ENCODE measurements at regions not wholly inside any gene's neighbourhood (a gene's known extent, or its start where the extent isn't known, plus 50 kb on each side); places are given as distances from the start of the nearest gene placed in this dataset.

DNA sequence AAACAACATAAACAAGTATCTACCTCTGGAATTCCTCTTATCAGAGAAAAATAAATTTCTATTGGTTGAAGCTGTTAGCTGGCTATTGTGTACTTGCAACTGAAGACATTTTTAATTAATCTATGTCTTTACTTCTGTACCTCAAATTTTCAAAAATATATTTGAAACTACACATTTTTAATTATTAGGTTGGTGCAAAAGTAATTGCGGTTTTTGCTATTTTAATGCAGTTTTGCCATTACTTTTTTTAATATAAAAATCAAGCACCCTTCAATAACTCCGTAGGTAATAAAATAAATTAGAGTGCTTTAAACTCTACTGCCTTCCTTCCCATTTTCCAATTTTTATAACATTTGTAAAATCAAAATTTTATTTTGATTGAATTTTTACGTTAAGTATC, 262.1 kb upstream of the DUSP10 start:
- Histone ChIP-seq H3K36me3 (replicated peaks in 1 of 2; ENCODE audit: control insufficient read depth in 1 of 2, insufficient read depth in 2 of 2, low read length in 1 of 2) (no peaks in the 10 kb centered on the region), H2AFZ (ENCODE audit: low read depth) (no peak overlapping the region), H3K4me2 (no peak overlapping the region), H3K9me2 (no peaks in the 10 kb centered on the region), H3F3A (replicated peaks; ENCODE audit: insufficient read depth) (no peaks in the 10 kb centered on the region), H3K27ac (ENCODE audit: low read depth in 2 of 2, low read length in 1 of 2) (no peak overlapping the region), H3K4me3 (ENCODE audit: low read depth in 2 of 2, low read length in 1 of 2) (no peak overlapping the region), H3K4me1 (ENCODE audit: control insufficient read depth in 1 of 2, insufficient read depth in 2 of 2, low read depth in 1 of 2, low read length in 1 of 2) (no peaks in the 10 kb centered on the region; a peak in 1 of 4 replicates), H3K79me2 (ENCODE audit: insufficient read depth) (no peaks in the 10 kb centered on the region), H3K27me3 (ENCODE audit: insufficient read depth) (no peaks in the 10 kb centered on the region), H4K20me1 (ENCODE audit: insufficient read depth) (no peaks in the 10 kb centered on the region), H3K9ac (no peak overlapping the region), H3K9me3 (no peaks in the 10 kb centered on the region)
- CTCF ChIA-PET: no interaction called here
- POLR2A ChIA-PET: no interaction called here
- whole genome bisulfite sequencing (ENCODE audit: low lambda C conversion rate): 75% methylated on average over 3 of the region's 3 CpGs
- no peak for DNase-seq
- TF ChIP-seq FOXM1 (IDR thresholded peaks at IDR 0.05; ENCODE audit: low read depth): no peak
- no peak for TF ChIP-seq MXI1 (IDR thresholded peaks at IDR 0.05; ENCODE audit: low read depth, low read length)
- TF ChIP-seq, protein P1, sequence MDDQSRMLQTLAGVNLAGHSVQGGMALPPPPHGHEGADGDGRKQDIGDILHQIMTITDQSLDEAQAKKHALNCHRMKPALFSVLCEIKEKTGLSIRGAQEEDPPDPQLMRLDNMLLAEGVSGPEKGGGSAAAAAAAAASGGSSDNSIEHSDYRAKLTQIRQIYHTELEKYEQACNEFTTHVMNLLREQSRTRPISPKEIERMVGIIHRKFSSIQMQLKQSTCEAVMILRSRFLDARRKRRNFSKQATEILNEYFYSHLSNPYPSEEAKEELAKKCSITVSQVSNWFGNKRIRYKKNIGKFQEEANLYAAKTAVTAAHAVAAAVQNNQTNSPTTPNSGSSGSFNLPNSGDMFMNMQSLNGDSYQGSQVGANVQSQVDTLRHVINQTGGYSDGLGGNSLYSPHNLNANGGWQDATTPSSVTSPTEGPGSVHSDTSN (IDR thresholded peaks at IDR 0.05): no peak
- no peak for TF ChIP-seq JUND (IDR thresholded peaks at IDR 0.05)
- TF ChIP-seq SIN3A (IDR thresholded peaks at IDR 0.05; ENCODE audit: borderline replicate concordance, low read depth, low read length): no peak
- TF ChIP-seq RCOR1 (IDR thresholded peaks at IDR 0.05; ENCODE audit: low read length): no peak
- TF ChIP-seq NFIC (IDR thresholded peaks at IDR 0.05; ENCODE audit: borderline replicate concordance): no peak
- TF ChIP-seq EP300 (IDR thresholded peaks at IDR 0.05; ENCODE audit: borderline replicate concordance in 1 of 2, low read depth in 1 of 2, low read length in 1 of 2): no peak
- TF ChIP-seq SMC3 (IDR thresholded peaks at IDR 0.05; ENCODE audit: low read depth, low read length): no peak

DNA sequence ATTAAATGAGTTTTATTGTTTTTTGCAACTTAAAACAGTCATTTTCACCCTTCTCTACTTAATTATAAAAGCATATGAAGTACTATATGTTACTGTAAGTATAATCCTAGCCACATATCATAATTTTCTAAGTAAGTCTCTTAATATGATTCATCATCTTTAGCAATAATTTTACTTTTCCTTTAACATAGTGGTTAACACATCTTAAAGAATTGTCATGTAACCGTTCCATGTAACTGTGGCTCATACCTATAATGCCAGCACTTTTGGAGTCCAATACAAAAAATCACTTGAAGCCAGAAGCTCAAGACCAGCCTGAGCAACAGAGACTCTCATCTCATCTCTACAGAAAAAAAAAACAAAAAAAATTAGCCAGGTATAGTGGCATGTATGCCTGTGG, 260.6 kb upstream of the DUSP10 start:
- H3K4me3 ChIP-seq (ENCODE audit: low read depth in 2 of 2, low read length in 1 of 2): no peak overlapping the region
- no peak overlapping the region for H3K4me2 ChIP-seq
- H2AFZ ChIP-seq (ENCODE audit: low read depth): no peak overlapping the region
- H4K20me1 ChIP-seq (ENCODE audit: insufficient read depth): no peaks in the 10 kb centered on the region
- no peak overlapping the region for H3K9ac ChIP-seq
- H3F3A ChIP-seq (replicated peaks; ENCODE audit: insufficient read depth): no peaks in the 10 kb centered on the region
- H3K27me3 ChIP-seq (ENCODE audit: insufficient read depth): no peaks in the 10 kb centered on the region
- TF ChIP-seq MXI1 (IDR thresholded peaks at IDR 0.05; ENCODE audit: low read depth, low read length): no peak
- no peak for TF ChIP-seq CHD2 (IDR thresholded peaks at IDR 0.05; ENCODE audit: low read length, partially characterized antibody)
- TF ChIP-seq YY1 (IDR thresholded peaks at IDR 0.05; ENCODE audit: low read depth): no peak
- TF ChIP-seq SMC3 (IDR thresholded peaks at IDR 0.05; ENCODE audit: low read depth, low read length): no peak
- no peak for TF ChIP-seq TAF1 (IDR thresholded peaks at IDR 0.05; ENCODE audit: borderline replicate concordance, low read depth, low read length)
- TF ChIP-seq, protein P1 (IDR thresholded peaks at IDR 0.05): no peak
- no peak for TF ChIP-seq TCF12 (IDR thresholded peaks at IDR 0.05)
- 92% methylated on average over 1 of the region's 1 CpG for WGBS (ENCODE audit: low lambda C conversion rate)
- H3K27ac ChIP-seq (ENCODE audit: low read depth in 2 of 2, low read length in 1 of 2): no peak overlapping the region
- H3K36me3 ChIP-seq (replicated peaks in 1 of 2; ENCODE audit: control insufficient read depth in 1 of 2, insufficient read depth in 2 of 2, low read length in 1 of 2): no peaks in the 10 kb centered on the region
- H3K4me1 ChIP-seq (ENCODE audit: control insufficient read depth in 1 of 2, insufficient read depth in 2 of 2, low read depth in 1 of 2, low read length in 1 of 2): no peaks in the 10 kb centered on the region; a peak in 1 of 4 replicates
- no peaks in the 10 kb centered on the region for H3K9me2 ChIP-seq
- DNase-seq: no peak
- ChIA-PET CTCF (interaction anchor here (1.0 kb wide), 1 partner anchor 261 kb away, joined by 3 read pairs; no protein-coding TSS in a partner anchor), POLR2A (no interaction called here)
- H3K9me3 ChIP-seq: no peaks in the 10 kb centered on the region
- no peaks in the 10 kb centered on the region for H3K79me2 ChIP-seq (ENCODE audit: insufficient read depth)
